ENCODE measurements at regions not wholly inside any gene's neighbourhood (a gene's known extent, or its start where the extent isn't known, plus 50 kb on each side); places are given as distances from the start of the nearest gene placed in this dataset.

GRCh38 chr2:234374150-234374508 is 122.8 kb downstream of the ARL4C start:
- no peaks in the 10 kb centered on the region for H3K4me1 ChIP-seq
- intact Hi-C loops (cut with micrococcal nuclease): no loop called here
- H3K4me3 ChIP-seq: no peak overlapping the region
- H3K27ac ChIP-seq (replicated peaks): no peak overlapping the region
- no peak for DNase-seq
- H3K27me3 ChIP-seq (ENCODE audit: low read depth): peaks cover 54% of the 10 kb centered on the region
- H3K9me3 ChIP-seq (replicated peaks): no peaks in the 10 kb centered on the region
- TF ChIP-seq CTCF (IDR thresholded peaks at IDR 0.05; ENCODE audit: borderline replicate concordance): no peak
- no peaks in the 10 kb centered on the region for H3K36me3 ChIP-seq

GRCh38 chr2:234373481-234374149 is 123.3 kb downstream of the ARL4C start:
- DNase-seq: no peak
- Histone ChIP-seq H3K9me3 (replicated peaks) (no peaks in the 10 kb centered on the region), H3K36me3 (no peaks in the 10 kb centered on the region), H3K4me3 (no peak overlapping the region), H3K27me3 (ENCODE audit: low read depth) (peaks cover 49% of the 10 kb centered on the region), H3K27ac (replicated peaks) (no peak overlapping the region), H3K4me1 (no peaks in the 10 kb centered on the region)
- no peak for TF ChIP-seq CTCF (IDR thresholded peaks at IDR 0.05; ENCODE audit: borderline replicate concordance)
- intact Hi-C loops (cut with micrococcal nuclease): no loop called here

GRCh38 chr2:234373060-234373459 is 123.8 kb downstream of the ARL4C start:
- Histone ChIP-seq H3K27me3 (ENCODE audit: low read depth) (peaks cover 43% of the 10 kb centered on the region), H3K4me3 (no peak overlapping the region), H3K4me1 (no peaks in the 10 kb centered on the region), H3K36me3 (no peaks in the 10 kb centered on the region), H3K27ac (replicated peaks) (no peak overlapping the region), H3K9me3 (replicated peaks) (no peaks in the 10 kb centered on the region)
- intact Hi-C loops (cut with micrococcal nuclease): no loop called here
- TF ChIP-seq CTCF (IDR thresholded peaks at IDR 0.05; ENCODE audit: borderline replicate concordance): no peak
- DNase-seq: no peak

GRCh38 chr2:234372506-234372905 is 124.4 kb downstream of the ARL4C start:
- Histone ChIP-seq H3K4me3 (no peak overlapping the region), H3K4me1 (no peaks in the 10 kb centered on the region), H3K27me3 (ENCODE audit: low read depth) (peaks cover 37% of the 10 kb centered on the region), H3K27ac (replicated peaks) (no peak overlapping the region), H3K36me3 (no peaks in the 10 kb centered on the region), H3K9me3 (replicated peaks) (no peaks in the 10 kb centered on the region)
- intact Hi-C loops (cut with micrococcal nuclease): no loop called here
- TF ChIP-seq CTCF (IDR thresholded peaks at IDR 0.05; ENCODE audit: borderline replicate concordance): no peak
- no peak for DNase-seq

- H3K36me3 ChIP-seq: no peaks in the 10 kb centered on the region
- DNase-seq: no peak
- no peak overlapping the region for H3K27ac ChIP-seq (replicated peaks)
- H3K9me3 ChIP-seq (replicated peaks): no peaks in the 10 kb centered on the region
- peaks cover 33% of the 10 kb centered on the region for H3K27me3 ChIP-seq (ENCODE audit: low read depth)
- H3K4me3 ChIP-seq: no peak overlapping the region
- intact Hi-C loops (cut with micrococcal nuclease): no loop called here
- H3K4me1 ChIP-seq: no peaks in the 10 kb centered on the region
- TF ChIP-seq CTCF (IDR thresholded peaks at IDR 0.05; ENCODE audit: borderline replicate concordance): no peak
Measured at GRCh38 chr2:234368861-234369261, 128.0 kb downstream of the ARL4C start.
